ENCODE measurements at regions not wholly inside any gene's neighbourhood (a gene's known extent, or its start where the extent isn't known, plus 50 kb on each side); places are given as distances from the start of the nearest gene placed in this dataset.

- Histone ChIP-seq H3K36me3 (ENCODE audit: control insufficient read depth in 2 of 2, extremely low read depth in 1 of 2, insufficient read depth in 2 of 2, low read length in 2 of 2) (no peaks in the 10 kb centered on the region), H3K9me3 (ENCODE audit: control insufficient read depth, low read depth, low read length) (no peaks in the 10 kb centered on the region), H3K9me1 (ENCODE audit: control insufficient read depth, extremely low read depth, insufficient read depth, low read length) (no peaks in the 10 kb centered on the region), H3K4me2 (ENCODE audit: control insufficient read depth, extremely low read depth, insufficient read depth, low read depth, low read length) (peak overlapping the region; percentile 11), H2AFZ (ENCODE audit: control insufficient read depth, low read length) (no peak overlapping the region), H3K4me3 (ENCODE audit: control insufficient read depth in 2 of 3, extremely low read depth in 1 of 3, insufficient read depth in 2 of 3, low read depth in 1 of 3, low read length in 3 of 3) (no peak overlapping the region), H3K27ac (ENCODE audit: control insufficient read depth, insufficient read depth, low read length) (no peak overlapping the region), H3K9ac (ENCODE audit: control insufficient read depth, extremely low read depth, insufficient read depth, low read length) (no peak overlapping the region), H3K4me1 (ENCODE audit: control insufficient read depth, extremely low read depth, insufficient read depth, low read length) (no peaks in the 10 kb centered on the region), H4K20me1 (ENCODE audit: control insufficient read depth, extremely low read depth, insufficient read depth, low read length) (no peaks in the 10 kb centered on the region), H3K27me3 (ENCODE audit: control insufficient read depth, extremely low read depth, insufficient read depth, low read length) (no peaks in the 10 kb centered on the region), H3K79me2 (ENCODE audit: control insufficient read depth, insufficient read depth, low read length) (no peaks in the 10 kb centered on the region)
- peak; percentile 76 for FAIRE-seq
- peak; percentile 1 for DNase-seq (ENCODE audit: low read depth, low spot score)
- no peak for TF ChIP-seq EZH2 (IDR thresholded peaks at IDR 0.05; ENCODE audit: low read length)
- no peak for TF ChIP-seq CTCF (optimal IDR thresholded peaks at IDR 0.05 in 1 of 3, IDR thresholded peaks at IDR 0.05 in 1 of 3, conservative IDR thresholded peaks at IDR 0.05 in 1 of 3; ENCODE audit: extremely low read depth in 1 of 3, insufficient read depth in 2 of 3, low read length in 3 of 3)
- dilution Hi-C loops (cut with MboI; ENCODE audit: extremely low pct_ligation_motif_present, low sequenced_read_pairs), result no loop called here
Measured at GRCh38 chr4:112895811-112896608, 153.4 kb upstream of the ANK2 start.

DNA sequence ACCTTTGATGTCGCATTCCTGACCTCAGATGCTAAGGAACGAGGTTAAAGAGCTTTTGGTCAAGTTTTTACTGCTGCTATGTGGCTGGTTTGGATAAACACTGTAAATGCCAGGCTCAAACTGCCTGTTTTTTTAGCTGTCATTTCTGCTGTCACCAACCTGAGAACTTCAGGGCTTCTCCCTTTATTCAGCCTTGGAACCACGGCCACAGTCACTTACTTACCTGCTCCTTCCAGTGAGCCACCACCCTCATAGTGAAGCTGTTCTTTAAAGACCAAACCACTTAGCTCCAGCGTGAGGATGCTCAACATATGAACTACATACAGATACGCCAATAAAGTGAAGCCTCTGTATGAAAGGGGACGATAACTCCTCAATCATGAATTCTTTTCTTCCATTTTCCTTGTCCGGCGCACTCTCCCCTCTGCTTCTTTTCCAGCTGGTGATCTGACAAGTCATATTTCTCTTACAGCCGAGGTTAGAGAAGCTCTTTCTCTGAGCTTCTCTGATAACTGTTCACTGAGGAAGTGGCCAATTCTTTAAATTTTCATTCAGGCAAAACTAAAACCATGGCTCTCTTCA, 152.8 kb upstream of the ANK2 start:
- H3K79me2 ChIP-seq (ENCODE audit: control insufficient read depth, insufficient read depth, low read length), result no peaks in the 10 kb centered on the region
- no peaks in the 10 kb centered on the region for H3K36me3 ChIP-seq (ENCODE audit: control insufficient read depth in 2 of 2, extremely low read depth in 1 of 2, insufficient read depth in 2 of 2, low read length in 2 of 2)
- no peaks in the 10 kb centered on the region for H3K9me1 ChIP-seq (ENCODE audit: control insufficient read depth, extremely low read depth, insufficient read depth, low read length)
- no peaks in the 10 kb centered on the region for H3K4me1 ChIP-seq (ENCODE audit: control insufficient read depth, extremely low read depth, insufficient read depth, low read length)
- H4K20me1 ChIP-seq (ENCODE audit: control insufficient read depth, extremely low read depth, insufficient read depth, low read length), result no peaks in the 10 kb centered on the region
- DNase-seq (ENCODE audit: low read depth, low spot score), result no peak
- H3K9ac ChIP-seq (ENCODE audit: control insufficient read depth, extremely low read depth, insufficient read depth, low read length), result no peak overlapping the region
- no peak for FAIRE-seq
- TF ChIP-seq CTCF (optimal IDR thresholded peaks at IDR 0.05 in 1 of 3, IDR thresholded peaks at IDR 0.05 in 1 of 3, conservative IDR thresholded peaks at IDR 0.05 in 1 of 3; ENCODE audit: extremely low read depth in 1 of 3, insufficient read depth in 2 of 3, low read length in 3 of 3) (no peak), EZH2 (IDR thresholded peaks at IDR 0.05; ENCODE audit: low read length) (no peak)
- H2AFZ ChIP-seq (ENCODE audit: control insufficient read depth, low read length), result no peak overlapping the region
- dilution Hi-C loops (cut with MboI; ENCODE audit: extremely low pct_ligation_motif_present, low sequenced_read_pairs), result no loop called here
- no peaks in the 10 kb centered on the region for H3K27me3 ChIP-seq (ENCODE audit: control insufficient read depth, extremely low read depth, insufficient read depth, low read length)
- H3K4me3 ChIP-seq (ENCODE audit: control insufficient read depth in 2 of 3, extremely low read depth in 1 of 3, insufficient read depth in 2 of 3, low read depth in 1 of 3, low read length in 3 of 3), result no peak overlapping the region
- no peak overlapping the region for H3K27ac ChIP-seq (ENCODE audit: control insufficient read depth, insufficient read depth, low read length)
- no peak overlapping the region for H3K4me2 ChIP-seq (ENCODE audit: control insufficient read depth, extremely low read depth, insufficient read depth, low read depth, low read length)
- no peaks in the 10 kb centered on the region for H3K9me3 ChIP-seq (ENCODE audit: control insufficient read depth, low read depth, low read length)

All from keratinocyte (primary cell).